ENCODE measurements at regions not wholly inside any gene's neighbourhood (a gene's known extent, or its start where the extent isn't known, plus 50 kb on each side); places are given as distances from the start of the nearest gene placed in this dataset.

DNA sequence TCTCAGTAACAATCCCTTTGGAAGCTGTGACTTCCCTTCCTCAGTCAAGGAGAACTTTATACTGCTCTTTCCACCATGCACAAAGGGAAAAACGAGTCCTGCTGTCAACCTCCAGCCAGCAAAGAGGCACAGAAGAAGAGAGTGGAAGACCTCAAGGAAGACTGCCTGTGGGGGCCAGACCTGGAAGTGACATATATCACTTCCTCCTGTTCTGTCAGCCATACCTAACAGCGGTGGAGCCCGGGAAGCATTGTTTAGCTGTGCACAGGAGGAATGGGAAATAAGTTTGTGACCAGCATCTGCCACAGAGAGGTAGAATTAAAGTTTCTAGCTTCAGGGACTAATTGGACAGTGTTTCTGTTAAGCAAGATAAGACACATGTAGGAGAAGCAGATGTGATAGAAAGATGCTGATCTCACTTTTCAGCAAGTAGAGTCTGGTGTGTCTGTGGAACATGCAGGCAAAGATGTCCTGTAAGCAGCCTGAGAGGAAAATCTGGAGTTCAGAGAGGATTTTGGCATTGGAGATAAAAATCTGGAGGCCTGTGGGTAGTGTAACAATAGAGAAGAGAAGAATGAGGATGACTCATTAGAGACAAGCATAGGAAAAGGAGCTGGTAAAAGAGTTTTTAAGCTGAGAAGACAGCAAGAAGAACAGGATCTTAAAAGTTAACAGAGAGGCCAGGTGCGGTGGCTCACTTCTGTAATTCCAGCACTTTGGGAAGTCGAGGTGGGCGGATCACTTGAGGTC, 141.6 kb upstream of the CPSF6 start:
- no peaks in the 10 kb centered on the region for H3K36me3 Mint-ChIP-seq (ENCODE audit: low read depth)
- H3K27me3 Mint-ChIP-seq, result peaks cover 16% of the 10 kb centered on the region
- peaks cover 1% of the 10 kb centered on the region for H3K4me1 Mint-ChIP-seq
- H3K4me3 Mint-ChIP-seq, result no peak overlapping the region
- DNase-seq (no peak), ATAC-seq (no peak)
- no peaks in the 10 kb centered on the region for H3K9me3 ChIP-seq (ENCODE audit: control insufficient read depth, low read length, poor library complexity, severe bottlenecking)
- H3K27ac Mint-ChIP-seq, result no peak overlapping the region

- Mint-ChIP-seq H3K27me3 (peaks cover 6% of the 10 kb centered on the region), H3K4me3 (no peak overlapping the region), H3K4me1 (peaks cover 4% of the 10 kb centered on the region), H3K27ac (no peak overlapping the region), H3K36me3 (ENCODE audit: low read depth) (no peaks in the 10 kb centered on the region)
- no peaks in the 10 kb centered on the region for H3K9me3 ChIP-seq (ENCODE audit: control insufficient read depth, low read length, poor library complexity, severe bottlenecking)
- DNase-seq (no peak), ATAC-seq (no peak)
Observed at GRCh38 chr12:69099201-69099837, 140.1 kb upstream of the CPSF6 start.

GRCh38 chr12:69101505-69101904, 137.9 kb upstream of the CPSF6 start:
- Mint-ChIP-seq H3K27me3 (peaks cover 6% of the 10 kb centered on the region), H3K27ac (no peak overlapping the region), H3K36me3 (ENCODE audit: low read depth) (no peaks in the 10 kb centered on the region), H3K4me1 (peaks cover 4% of the 10 kb centered on the region), H3K4me3 (no peak overlapping the region)
- H3K9me3 ChIP-seq (ENCODE audit: control insufficient read depth, low read length, poor library complexity, severe bottlenecking), result no peaks in the 10 kb centered on the region
- ATAC-seq, result no peak
- no peak for DNase-seq

GRCh38 chr12:69102856-69103255, 136.5 kb upstream of the CPSF6 start:
- H3K27me3 Mint-ChIP-seq, result peaks cover 6% of the 10 kb centered on the region
- peaks cover 4% of the 10 kb centered on the region for H3K4me1 Mint-ChIP-seq
- H3K9me3 ChIP-seq (ENCODE audit: control insufficient read depth, low read length, poor library complexity, severe bottlenecking), result no peaks in the 10 kb centered on the region
- DNase-seq, result no peak
- peak; percentile 30 for ATAC-seq
- H3K27ac Mint-ChIP-seq, result no peak overlapping the region
- no peak overlapping the region for H3K4me3 Mint-ChIP-seq
- no peaks in the 10 kb centered on the region for H3K36me3 Mint-ChIP-seq (ENCODE audit: low read depth)

DNA sequence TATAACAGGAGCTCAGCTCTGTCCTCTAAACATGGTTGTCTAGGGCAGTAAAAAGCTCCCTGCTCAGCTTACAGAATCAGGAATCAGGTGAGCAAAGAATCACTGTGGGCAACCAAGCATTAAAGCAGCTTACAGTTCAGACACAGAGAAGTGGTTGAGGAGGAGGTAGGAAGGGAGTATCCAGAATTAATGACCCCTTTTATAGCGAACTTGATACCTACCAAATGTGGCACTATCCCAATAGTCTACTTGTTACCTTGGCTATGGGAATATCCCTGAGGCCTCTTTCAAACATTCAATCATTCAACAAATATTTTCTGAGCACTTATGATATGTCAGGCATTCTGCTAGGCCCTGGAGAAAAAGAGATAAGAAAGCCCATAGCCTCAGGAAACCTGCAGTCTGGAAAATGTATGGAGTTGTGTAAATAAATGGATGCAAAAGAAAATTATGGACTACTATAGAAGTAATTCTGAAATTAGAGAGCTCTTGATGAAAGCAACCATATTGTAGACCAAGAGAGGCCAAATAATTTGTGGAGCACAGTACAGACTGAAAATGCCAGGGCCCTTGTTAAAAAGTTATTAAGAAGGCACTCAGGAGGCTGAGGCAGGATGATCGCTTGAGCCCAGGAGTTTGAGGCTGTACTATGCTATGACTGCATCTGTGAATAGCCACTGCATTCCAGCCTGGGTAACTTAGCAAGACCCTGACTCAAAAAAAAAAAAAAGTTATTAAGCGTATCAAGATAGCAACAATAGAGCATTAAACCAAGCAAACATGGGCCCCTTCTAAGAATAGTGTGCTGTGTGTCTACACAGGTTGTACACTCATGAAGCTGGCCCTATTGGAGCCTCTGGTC, 134.0 kb upstream of the CPSF6 start:
- DNase-seq (no peak), ATAC-seq (no peak)
- Mint-ChIP-seq H3K27me3 (no peaks in the 10 kb centered on the region), H3K4me3 (no peak overlapping the region), H3K27ac (no peak overlapping the region), H3K36me3 (ENCODE audit: low read depth) (no peaks in the 10 kb centered on the region), H3K4me1 (peaks cover 4% of the 10 kb centered on the region)
- no peaks in the 10 kb centered on the region for H3K9me3 ChIP-seq (ENCODE audit: control insufficient read depth, low read length, poor library complexity, severe bottlenecking)

DNA sequence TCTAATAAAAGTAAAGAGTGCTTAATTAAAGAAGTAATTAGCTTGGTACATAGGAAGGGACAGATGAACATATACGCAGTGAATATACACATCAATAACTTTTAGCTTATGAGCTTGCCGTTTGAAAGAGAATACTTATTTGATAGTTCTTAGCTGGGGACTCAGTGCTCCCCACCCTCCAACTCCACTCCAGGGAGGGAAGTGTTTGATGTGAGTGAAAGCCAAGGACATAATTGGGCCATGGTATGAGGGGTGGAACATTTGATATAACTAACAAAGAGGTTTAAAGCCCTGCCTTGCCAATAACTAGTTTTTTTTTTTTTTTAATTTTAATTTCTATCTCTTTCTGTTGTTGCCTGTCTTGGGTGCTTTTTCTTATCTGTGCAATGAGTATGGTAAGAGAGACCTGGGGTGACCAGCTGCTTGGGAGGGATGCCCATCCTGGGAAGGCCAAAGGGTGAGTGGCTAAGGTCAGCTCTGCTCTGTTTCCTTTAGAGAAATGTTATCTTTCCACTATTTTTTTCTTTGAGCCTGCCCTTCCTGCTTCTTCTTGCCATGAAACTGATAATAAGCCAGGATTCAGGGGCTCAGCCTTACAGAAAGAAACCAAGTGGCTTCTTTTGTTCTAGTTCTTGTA, 132.8 kb upstream of the CPSF6 start:
- no peak overlapping the region for H3K4me3 Mint-ChIP-seq
- H3K27ac Mint-ChIP-seq, result peak overlapping the region; percentile 12
- ATAC-seq (no peak), DNase-seq (no peak)
- H3K4me1 Mint-ChIP-seq, result peaks cover 4% of the 10 kb centered on the region
- no peaks in the 10 kb centered on the region for H3K36me3 Mint-ChIP-seq (ENCODE audit: low read depth)
- H3K27me3 Mint-ChIP-seq, result no peaks in the 10 kb centered on the region
- H3K9me3 ChIP-seq (ENCODE audit: control insufficient read depth, low read length, poor library complexity, severe bottlenecking), result no peaks in the 10 kb centered on the region

DNA sequence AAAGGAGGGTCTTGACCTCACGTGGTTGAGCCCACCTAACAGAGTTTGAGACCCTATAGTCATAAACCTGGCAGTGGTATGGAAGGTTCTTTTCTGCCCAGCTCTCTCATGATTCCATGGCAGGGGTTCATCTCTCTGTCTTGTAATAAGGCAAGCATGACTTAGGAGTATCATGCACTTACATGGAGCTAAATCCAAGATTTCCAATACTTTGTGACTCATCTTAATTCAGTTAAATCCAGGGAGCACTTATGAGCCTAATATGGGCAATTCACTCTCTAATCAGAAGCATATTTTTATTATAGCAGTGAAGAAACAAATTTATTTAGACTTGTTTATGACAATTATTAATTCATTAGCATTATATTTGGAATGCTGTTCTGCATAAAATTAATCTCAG, 131.8 kb upstream of the CPSF6 start:
- ATAC-seq (no peak), DNase-seq (no peak)
- H3K27me3 Mint-ChIP-seq, result no peaks in the 10 kb centered on the region
- no peaks in the 10 kb centered on the region for H3K36me3 Mint-ChIP-seq (ENCODE audit: low read depth)
- peaks cover 4% of the 10 kb centered on the region for H3K4me1 Mint-ChIP-seq
- no peak overlapping the region for H3K27ac Mint-ChIP-seq
- H3K9me3 ChIP-seq (ENCODE audit: control insufficient read depth, low read length, poor library complexity, severe bottlenecking), result no peaks in the 10 kb centered on the region
- H3K4me3 Mint-ChIP-seq, result no peak overlapping the region

GRCh38 chr12:69108037-69108436, 131.3 kb upstream of the CPSF6 start:
- no peak for ATAC-seq
- Mint-ChIP-seq H3K4me3 (no peak overlapping the region), H3K27me3 (no peaks in the 10 kb centered on the region), H3K4me1 (peaks cover under 1% of the 10 kb centered on the region), H3K36me3 (ENCODE audit: low read depth) (no peaks in the 10 kb centered on the region), H3K27ac (peak overlapping the region; percentile 62)
- DNase-seq, result no peak
- no peaks in the 10 kb centered on the region for H3K9me3 ChIP-seq (ENCODE audit: control insufficient read depth, low read length, poor library complexity, severe bottlenecking)

DNA sequence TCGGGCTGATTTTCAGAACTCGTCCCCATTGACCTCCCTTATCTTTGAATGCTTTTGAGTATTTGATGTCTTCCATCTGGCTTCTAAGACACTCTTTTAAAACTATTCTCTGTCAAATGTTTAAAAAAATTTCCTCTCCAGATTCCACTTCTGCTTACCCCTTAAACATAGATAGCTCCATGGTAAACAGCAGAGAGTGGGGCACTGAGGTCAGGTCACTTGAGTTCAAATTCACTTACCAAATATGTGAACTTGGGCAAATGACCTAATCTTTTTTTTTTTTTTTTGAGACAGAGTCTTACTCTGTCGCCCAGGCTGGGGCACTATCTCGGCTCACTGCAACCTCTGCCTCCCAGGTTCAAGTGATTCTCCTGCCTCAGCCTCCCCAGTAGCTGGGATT, 126.8 kb upstream of the CPSF6 start:
- DNase-seq (no peak), ATAC-seq (no peak)
- H3K9me3 ChIP-seq (ENCODE audit: control insufficient read depth, low read length, poor library complexity, severe bottlenecking), result peaks cover 2% of the 10 kb centered on the region
- no peaks in the 10 kb centered on the region for H3K36me3 Mint-ChIP-seq (ENCODE audit: low read depth)
- H3K4me3 Mint-ChIP-seq, result no peak overlapping the region
- H3K4me1 Mint-ChIP-seq, result no peaks in the 10 kb centered on the region
- H3K27me3 Mint-ChIP-seq, result no peaks in the 10 kb centered on the region
- H3K27ac Mint-ChIP-seq, result no peak overlapping the region

DNA sequence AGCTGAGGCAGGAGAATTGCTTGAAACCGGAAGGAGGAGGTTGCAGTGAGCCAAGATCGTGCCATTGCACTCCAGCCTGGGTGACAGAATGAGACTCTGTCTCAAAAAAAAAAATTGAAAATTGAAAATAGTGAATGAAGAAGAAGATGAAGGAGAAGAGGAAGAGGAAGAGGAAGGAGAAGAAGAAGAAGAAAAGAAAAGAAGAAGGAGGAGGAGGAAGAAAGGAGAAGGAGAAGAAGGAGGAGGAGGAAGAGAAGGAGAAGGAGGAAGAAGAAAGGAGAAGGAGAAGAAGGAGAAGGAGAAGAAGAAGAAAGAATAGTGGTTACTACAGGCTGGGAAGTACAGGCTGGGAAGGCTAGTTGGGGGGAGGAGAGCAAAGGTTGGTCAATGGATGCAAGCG, 124.3 kb upstream of the CPSF6 start:
- no peaks in the 10 kb centered on the region for H3K36me3 Mint-ChIP-seq (ENCODE audit: low read depth)
- DNase-seq (no peak), ATAC-seq (no peak)
- H3K27ac Mint-ChIP-seq, result no peak overlapping the region
- H3K4me3 Mint-ChIP-seq, result no peak overlapping the region
- no peaks in the 10 kb centered on the region for H3K27me3 Mint-ChIP-seq
- H3K4me1 Mint-ChIP-seq, result no peaks in the 10 kb centered on the region
- H3K9me3 ChIP-seq (ENCODE audit: control insufficient read depth, low read length, poor library complexity, severe bottlenecking), result peaks cover 3% of the 10 kb centered on the region

DNA sequence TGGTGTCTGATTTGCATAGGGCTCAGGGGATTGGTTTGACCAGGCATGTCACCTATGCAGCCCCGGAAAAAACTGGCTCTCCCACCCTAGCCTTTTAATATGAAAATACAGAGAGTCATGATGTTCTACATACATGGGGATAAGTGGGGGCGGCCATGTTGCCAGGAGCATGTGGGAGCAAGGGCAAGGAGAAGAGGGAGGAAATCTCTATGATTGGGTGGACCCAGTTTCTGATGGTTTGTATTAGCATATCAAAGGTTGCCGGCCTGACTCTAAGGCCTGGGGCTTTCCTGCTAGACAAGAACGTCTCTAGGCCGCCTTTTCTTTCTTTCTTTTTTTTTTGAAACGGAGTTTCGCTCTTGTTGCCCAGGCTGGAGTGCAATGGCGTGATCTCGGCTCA, 123.4 kb upstream of the CPSF6 start:
- no peaks in the 10 kb centered on the region for H3K36me3 Mint-ChIP-seq (ENCODE audit: low read depth)
- no peak overlapping the region for H3K27ac Mint-ChIP-seq
- no peak overlapping the region for H3K4me3 Mint-ChIP-seq

DNA sequence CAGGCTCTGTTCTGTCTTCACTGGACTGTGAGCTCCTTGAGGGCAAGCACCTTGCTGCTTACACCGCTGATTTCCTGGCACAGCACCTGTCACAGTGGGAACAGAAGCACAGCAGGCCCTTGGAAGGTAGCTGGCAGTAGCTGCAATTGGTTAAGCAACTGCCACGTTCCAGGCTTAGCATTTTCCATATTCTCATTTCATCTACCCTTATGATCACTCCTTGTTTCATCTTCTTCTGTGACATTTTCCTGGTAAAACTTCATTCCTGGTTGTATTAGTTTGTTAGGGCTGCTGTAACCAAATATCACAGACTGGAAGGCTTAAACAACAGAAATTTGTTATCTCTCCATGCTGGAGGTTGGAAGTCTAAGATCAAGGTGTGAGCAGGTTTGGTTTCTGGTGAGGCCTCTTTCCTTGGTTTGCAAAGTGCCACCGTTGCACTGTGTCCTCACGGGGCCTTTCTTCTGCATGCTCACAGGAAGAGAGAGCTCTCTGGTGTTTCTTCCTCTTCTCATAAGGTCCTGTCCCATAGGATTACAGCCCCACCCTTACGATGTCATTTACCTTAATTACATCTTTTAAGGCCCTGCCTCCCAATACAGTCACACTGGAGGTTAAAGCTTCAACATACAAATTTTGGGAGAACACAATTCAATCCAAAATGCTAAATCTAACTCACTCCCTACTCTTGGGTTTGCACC, 121.7 kb upstream of the CPSF6 start:
- no peaks in the 10 kb centered on the region for H3K4me1 Mint-ChIP-seq

More for the DNA sequence above, 123.4 kb upstream of the CPSF6 start:
- no peaks in the 10 kb centered on the region for H3K27me3 Mint-ChIP-seq
- peaks cover 3% of the 10 kb centered on the region for H3K9me3 ChIP-seq (ENCODE audit: control insufficient read depth, low read length, poor library complexity, severe bottlenecking)
- no peaks in the 10 kb centered on the region for H3K4me1 Mint-ChIP-seq
- ATAC-seq (no peak), DNase-seq (no peak)

More for the DNA sequence above, 121.7 kb upstream of the CPSF6 start:
- Mint-ChIP-seq H3K36me3 (ENCODE audit: low read depth) (no peaks in the 10 kb centered on the region), H3K27ac (no peak overlapping the region), H3K4me3 (no peak overlapping the region), H3K27me3 (peaks cover 1% of the 10 kb centered on the region)
- ATAC-seq, result no peak
- H3K9me3 ChIP-seq (ENCODE audit: control insufficient read depth, low read length, poor library complexity, severe bottlenecking), result peaks cover 3% of the 10 kb centered on the region
- no peak for DNase-seq
